GM19240 (cell line): ENCODE measurements at regions not wholly inside any gene's neighbourhood (a gene's known extent, or its start where the extent isn't known, plus 50 kb on each side); places are given as distances from the start of the nearest gene placed in this dataset.
"Not testable (repeated sequence)": the region's sequence is repeated elsewhere in the genome, so short reads cannot be mapped to it uniquely, and the experiment has no call there.

Source experiments
- DNase-seq: peaks from one replicate; pipeline ENCODE4 v3.0.0; 2011; ENCODE audit warnings: low spot score; ENCODE audit not compliant: insufficient read length

- not testable (repeated sequence) for DNase-seq
These were observed 139.4 kb upstream of the TOP1 start for GRCh38 chr20:40889266-40889665.

GRCh38 chr20:40890181-40890580 lies 138.4 kb upstream of the TOP1 start:
- no peak for DNase-seq

- no peak for DNase-seq
These were observed 138.0 kb upstream of the TOP1 start for GRCh38 chr20:40890635-40891034.

- DNase-seq = no peak
These were observed 137.3 kb upstream of the TOP1 start for GRCh38 chr20:40891351-40891750.

- no peak for DNase-seq
These were observed 136.0 kb upstream of the TOP1 start for GRCh38 chr20:40892642-40893041.

- no peak for DNase-seq
These were observed 134.9 kb upstream of the TOP1 start for GRCh38 chr20:40893610-40894236.

GRCh38 chr20:40894237-40894630 lies 134.4 kb upstream of the TOP1 start:
- DNase-seq = no peak

GRCh38 chr20:40895182-40895581 lies 133.4 kb upstream of the TOP1 start:
- no peak for DNase-seq

- DNase-seq = no peak
These were observed 131.6 kb upstream of the TOP1 start for GRCh38 chr20:40896814-40897700.

- no peak for DNase-seq
These were observed 129.3 kb upstream of the TOP1 start for GRCh38 chr20:40899344-40899743.

GRCh38 chr20:40900666-40901215 lies 127.9 kb upstream of the TOP1 start:
- DNase-seq = no peak

GRCh38 chr20:40902661-40903060 lies 126.0 kb upstream of the TOP1 start:
- DNase-seq = no peak

GRCh38 chr20:40908309-40908708 lies 120.3 kb upstream of the TOP1 start:
- no peak for DNase-seq

GRCh38 chr20:40909489-40909888 lies 119.1 kb upstream of the TOP1 start:
- not testable (repeated sequence) for DNase-seq

GRCh38 chr20:40910436-40910835 lies 118.2 kb upstream of the TOP1 start:
- not testable (repeated sequence) for DNase-seq

GRCh38 chr20:40911152-40911551 lies 117.5 kb upstream of the TOP1 start:
- DNase-seq = not testable (repeated sequence)

- DNase-seq = no peak
These were observed 115.1 kb upstream of the TOP1 start for GRCh38 chr20:40913224-40914185.

GRCh38 chr20:40915756-40916155 lies 112.9 kb upstream of the TOP1 start:
- no peak for DNase-seq

- no peak for DNase-seq
These were observed 112.3 kb upstream of the TOP1 start for GRCh38 chr20:40916276-40916675.

- DNase-seq = no peak
These were observed 108.3 kb upstream of the TOP1 start for GRCh38 chr20:40920291-40920690.

GRCh38 chr20:40922865-40923264 lies 105.8 kb upstream of the TOP1 start:
- DNase-seq = no peak
